IPS DF 4.7 (cell line): ENCODE measurements at regions not wholly inside any gene's neighbourhood (a gene's known extent, or its start where the extent isn't known, plus 50 kb on each side); places are given as distances from the start of the nearest gene placed in this dataset.
A peak's percentile ranks its signal among the peaks of the same experiment; 100 is the strongest.
"Not testable (repeated sequence)": the region's sequence is repeated elsewhere in the genome, so short reads cannot be mapped to it uniquely, and the experiment has no call there.

Experiments
- DNase-seq: peaks from one replicate; pipeline ENCODE4 v3.0.0-alpha.2; 2013; ENCODE audit warnings: low spot score; ENCODE audit errors: extremely low read depth

GRCh38 chr14:44873536-44873935 lies 88.2 kb downstream of the KLHL28 start:
- DNase-seq: no peak

- DNase-seq: no peak
Observed at GRCh38 chr14:44866770-44867169, 95.0 kb downstream of the KLHL28 start.

GRCh38 chr14:44866322-44866721 lies 95.4 kb downstream of the KLHL28 start:
- DNase-seq: no peak

GRCh38 chr14:44863271-44863670 lies 98.5 kb downstream of the KLHL28 start:
- no peak for DNase-seq

GRCh38 chr14:44854114-44854513 lies 107.6 kb downstream of the KLHL28 start:
- DNase-seq: no peak

- DNase-seq: no peak
Observed at GRCh38 chr14:44847526-44848309, 114.0 kb downstream of the KLHL28 start.

GRCh38 chr14:44846232-44846824 lies 115.4 kb downstream of the KLHL28 start:
- peak; percentile 25 for DNase-seq

- not testable (repeated sequence) for DNase-seq
Observed at GRCh38 chr14:44835928-44836327, 125.8 kb downstream of the KLHL28 start.

GRCh38 chr14:44833376-44834060 lies 128.2 kb downstream of the KLHL28 start:
- DNase-seq: no peak

- no peak for DNase-seq
Observed at GRCh38 chr14:44830371-44830770, 131.4 kb downstream of the KLHL28 start.

- DNase-seq: no peak
Observed at GRCh38 chr14:44829021-44829420, 132.7 kb downstream of the KLHL28 start.

- DNase-seq: no peak
Observed at GRCh38 chr14:44828023-44828422, 133.7 kb downstream of the KLHL28 start.

GRCh38 chr14:44820230-44820964 lies 141.3 kb downstream of the KLHL28 start:
- DNase-seq: no peak

- no peak for DNase-seq
Observed at GRCh38 chr14:44814196-44814595, 147.6 kb downstream of the KLHL28 start.

- no peak for DNase-seq
Observed at GRCh38 chr14:44812672-44813071, 149.1 kb downstream of the KLHL28 start.

- DNase-seq: no peak
Observed at GRCh38 chr14:44804391-44804790, 157.4 kb downstream of the KLHL28 start.

GRCh38 chr14:44803239-44803905 lies 158.4 kb downstream of the KLHL28 start:
- DNase-seq: peak; percentile 38

GRCh38 chr14:44798386-44799242 lies 163.1 kb downstream of the KLHL28 start:
- DNase-seq: no peak

- no peak for DNase-seq
Observed at GRCh38 chr14:44795725-44796124, 166.0 kb downstream of the KLHL28 start.

- no peak for DNase-seq
Observed at GRCh38 chr14:44791730-44792129, 170.0 kb downstream of the KLHL28 start.
